Sigmoid colon (tissue), 4 donors: ENCODE measurements at regions not wholly inside any gene's neighbourhood (a gene's known extent, or its start where the extent isn't known, plus 50 kb on each side); places are given as distances from the start of the nearest gene placed in this dataset.

Experiments
- EP300 ChIP-seq, 4 donors: sonication (generic); formaldehyde crosslinking; IDR thresholded peaks; one replicate each; pipeline ENCODE4 v1.6.1; 2017; ENCODE audit warnings: antibody characterized with exemption in 4 of 4
- POLR2AphosphoS5 ChIP-seq, 4 donors: sonication (generic); formaldehyde crosslinking; IDR thresholded peaks; one replicate each; pipeline ENCODE4 v1.6.1; 2017; ENCODE audit warnings: antibody characterized with exemption in 4 of 4

DNA sequence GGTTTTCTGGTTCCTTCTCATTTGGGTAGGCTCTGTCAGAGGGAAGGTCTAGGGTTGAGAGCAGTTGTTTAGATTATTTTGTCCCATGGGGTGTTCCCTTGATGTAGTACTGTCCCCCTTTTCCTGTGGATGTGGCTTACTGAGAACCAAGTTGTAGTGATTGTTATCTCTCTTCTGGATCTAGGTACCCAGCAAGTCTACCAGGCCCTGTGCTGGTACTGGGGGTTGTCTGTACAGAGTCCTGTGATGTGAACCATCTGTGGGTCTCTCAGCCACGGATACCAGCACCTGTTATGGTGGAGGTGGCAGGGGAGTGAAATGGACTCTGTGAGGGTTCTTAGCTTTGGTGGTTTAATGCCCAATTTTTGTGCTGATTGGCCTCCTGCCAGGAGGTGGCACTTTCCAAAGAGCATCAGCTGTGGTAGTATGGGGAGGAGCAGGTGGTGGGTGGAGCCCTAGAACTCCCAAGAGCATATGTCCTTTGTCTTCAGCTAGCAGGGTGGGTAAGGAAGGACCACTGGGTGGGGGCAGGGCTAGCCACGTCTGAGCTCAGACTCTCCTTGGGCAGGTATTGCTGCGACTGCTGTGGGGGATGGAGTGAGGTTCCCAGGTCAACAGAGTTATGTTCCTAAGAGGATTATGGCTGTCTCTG, 179.3 kb upstream of the BTG1 start:
- TF ChIP-seq POLR2AphosphoS5 (IDR thresholded peaks at IDR 0.05) (no peak), EP300 (IDR thresholded peaks at IDR 0.05) (no peak)
